ENCODE measurements at regions not wholly inside any gene's neighbourhood (a gene's known extent, or its start where the extent isn't known, plus 50 kb on each side); places are given as distances from the start of the nearest gene placed in this dataset.

DNA sequence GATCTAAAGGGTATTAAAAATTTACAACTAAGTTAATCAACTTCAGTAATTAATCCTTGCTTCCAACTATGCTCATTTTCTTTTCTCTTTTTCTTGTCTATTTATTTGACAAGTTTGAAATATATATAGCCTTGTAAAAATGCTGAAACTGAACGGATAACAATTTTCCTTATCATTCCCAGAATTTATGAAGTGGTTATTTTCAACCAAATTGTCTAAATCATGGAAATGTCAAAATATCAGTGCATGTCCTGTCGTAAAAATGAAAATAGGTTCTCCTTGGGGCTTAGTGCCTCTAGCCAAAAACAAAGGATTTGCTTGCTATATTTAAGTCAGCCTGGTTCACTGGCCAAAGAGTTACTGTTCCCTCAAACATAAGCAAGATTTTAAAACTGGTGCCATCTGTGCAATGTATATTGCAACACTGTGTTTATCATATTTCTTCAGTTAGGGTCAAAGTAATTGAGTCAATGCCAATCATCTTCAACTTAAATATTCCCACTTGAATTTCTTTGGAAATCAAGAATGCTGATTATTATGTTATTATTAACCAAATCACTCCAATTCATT is 798.3 kb downstream of the MAT2B start:
- Histone ChIP-seq H3K4me1 (ENCODE audit: insufficient read depth, low read length, severe bottlenecking) (no peaks in the 10 kb centered on the region), H2AFZ (ENCODE audit: low read length) (no peak overlapping the region), H3K9ac (ENCODE audit: low read length) (no peak overlapping the region), H3K9me2 (ENCODE audit: low read depth, low read length) (no peaks in the 10 kb centered on the region), H3K27me3 (ENCODE audit: insufficient read depth, low read length) (no peaks in the 10 kb centered on the region), H3K9me3 (ENCODE audit: low read length) (no peaks in the 10 kb centered on the region), H3K4me2 (ENCODE audit: low read length) (no peak overlapping the region), H3K79me2 (ENCODE audit: insufficient read depth, low read length) (no peaks in the 10 kb centered on the region), H4K20me1 (ENCODE audit: insufficient read depth, low read length) (no peaks in the 10 kb centered on the region), H3K36me3 (ENCODE audit: insufficient read depth, low read length) (no peaks in the 10 kb centered on the region), H3F3A (ENCODE audit: insufficient read depth, low read length) (no peaks in the 10 kb centered on the region; the same call in 1 of the 2 replicates), H3K4me3 (ENCODE audit: low read depth, low read length, poor library complexity, severe bottlenecking) (no peak overlapping the region), H3K27ac (ENCODE audit: low read depth, low read length, poor library complexity, severe bottlenecking) (no peak overlapping the region)
- TF ChIP-seq EZH2 (IDR thresholded peaks at IDR 0.05; ENCODE audit: borderline replicate concordance, low read length): no peak
- TF ChIP-seq, protein P1, sequence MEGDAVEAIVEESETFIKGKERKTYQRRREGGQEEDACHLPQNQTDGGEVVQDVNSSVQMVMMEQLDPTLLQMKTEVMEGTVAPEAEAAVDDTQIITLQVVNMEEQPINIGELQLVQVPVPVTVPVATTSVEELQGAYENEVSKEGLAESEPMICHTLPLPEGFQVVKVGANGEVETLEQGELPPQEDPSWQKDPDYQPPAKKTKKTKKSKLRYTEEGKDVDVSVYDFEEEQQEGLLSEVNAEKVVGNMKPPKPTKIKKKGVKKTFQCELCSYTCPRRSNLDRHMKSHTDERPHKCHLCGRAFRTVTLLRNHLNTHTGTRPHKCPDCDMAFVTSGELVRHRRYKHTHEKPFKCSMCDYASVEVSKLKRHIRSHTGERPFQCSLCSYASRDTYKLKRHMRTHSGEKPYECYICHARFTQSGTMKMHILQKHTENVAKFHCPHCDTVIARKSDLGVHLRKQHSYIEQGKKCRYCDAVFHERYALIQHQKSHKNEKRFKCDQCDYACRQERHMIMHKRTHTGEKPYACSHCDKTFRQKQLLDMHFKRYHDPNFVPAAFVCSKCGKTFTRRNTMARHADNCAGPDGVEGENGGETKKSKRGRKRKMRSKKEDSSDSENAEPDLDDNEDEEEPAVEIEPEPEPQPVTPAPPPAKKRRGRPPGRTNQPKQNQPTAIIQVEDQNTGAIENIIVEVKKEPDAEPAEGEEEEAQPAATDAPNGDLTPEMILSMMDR (IDR thresholded peaks at IDR 0.05; ENCODE audit: low read length): no peak

DNA sequence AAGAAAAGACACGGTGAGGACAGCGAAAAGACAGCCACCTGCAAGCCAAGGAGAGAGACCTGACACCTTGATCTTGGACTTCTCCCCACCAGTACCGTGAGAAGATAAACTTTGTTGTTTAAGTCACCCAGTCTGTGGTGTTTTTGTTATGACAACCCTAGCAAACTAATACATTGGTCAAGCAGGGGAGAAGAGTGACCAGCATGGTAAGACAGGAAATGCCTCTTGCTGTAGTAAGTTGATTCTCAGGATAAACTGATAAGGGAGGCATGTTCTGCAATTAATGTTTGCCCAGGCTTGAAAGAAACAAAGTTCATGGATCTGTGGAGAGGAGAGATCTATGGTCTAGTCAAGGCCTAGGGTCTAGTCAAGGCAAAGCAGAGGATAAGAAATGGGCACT is 801.2 kb downstream of the MAT2B start:
- Histone ChIP-seq H3K9ac (ENCODE audit: low read length) (no peak overlapping the region), H3K27me3 (ENCODE audit: insufficient read depth, low read length) (no peaks in the 10 kb centered on the region), H3K36me3 (ENCODE audit: insufficient read depth, low read length) (no peaks in the 10 kb centered on the region), H3K27ac (ENCODE audit: low read depth, low read length, poor library complexity, severe bottlenecking) (no peak overlapping the region), H3F3A (ENCODE audit: insufficient read depth, low read length) (no peaks in the 10 kb centered on the region; the same call in 1 of the 2 replicates), H4K20me1 (ENCODE audit: insufficient read depth, low read length) (no peaks in the 10 kb centered on the region), H3K4me2 (ENCODE audit: low read length) (no peak overlapping the region), H3K4me3 (ENCODE audit: low read depth, low read length, poor library complexity, severe bottlenecking) (no peak overlapping the region), H3K9me2 (ENCODE audit: low read depth, low read length) (no peaks in the 10 kb centered on the region), H2AFZ (ENCODE audit: low read length) (no peak overlapping the region), H3K9me3 (ENCODE audit: low read length) (no peaks in the 10 kb centered on the region), H3K79me2 (ENCODE audit: insufficient read depth, low read length) (no peaks in the 10 kb centered on the region), H3K4me1 (ENCODE audit: insufficient read depth, low read length, severe bottlenecking) (no peaks in the 10 kb centered on the region)
- TF ChIP-seq, protein P1 (IDR thresholded peaks at IDR 0.05; ENCODE audit: low read length): no peak
- no peak for TF ChIP-seq EZH2 (IDR thresholded peaks at IDR 0.05; ENCODE audit: borderline replicate concordance, low read length)

DNA sequence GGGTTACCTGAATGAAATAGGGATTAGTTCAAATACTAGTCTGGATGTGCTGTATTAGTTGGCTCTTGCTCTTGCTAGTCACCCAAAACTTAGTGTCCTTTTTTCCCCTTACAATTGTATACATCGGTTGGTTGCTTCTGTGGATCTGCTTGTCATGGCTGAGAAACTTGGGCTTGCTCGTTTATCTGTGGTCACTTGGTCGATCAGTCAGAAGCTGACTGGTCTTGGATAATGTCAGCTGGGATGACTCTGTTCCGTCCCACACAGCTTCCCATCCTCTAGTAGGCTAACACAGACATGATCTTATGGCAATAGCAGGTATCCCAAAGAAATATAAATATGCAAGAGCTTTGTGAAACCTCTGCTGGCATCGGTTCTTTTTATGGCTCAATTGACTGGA is 807.4 kb downstream of the MAT2B start:
- Histone ChIP-seq H4K20me1 (ENCODE audit: insufficient read depth, low read length) (no peaks in the 10 kb centered on the region), H3K9me3 (ENCODE audit: low read length) (no peaks in the 10 kb centered on the region), H3K4me1 (ENCODE audit: insufficient read depth, low read length, severe bottlenecking) (no peaks in the 10 kb centered on the region), H3F3A (ENCODE audit: insufficient read depth, low read length) (no peaks in the 10 kb centered on the region; the same call in 1 of the 2 replicates), H3K36me3 (ENCODE audit: insufficient read depth, low read length) (no peaks in the 10 kb centered on the region), H3K4me3 (ENCODE audit: low read depth, low read length, poor library complexity, severe bottlenecking) (no peak overlapping the region), H3K4me2 (ENCODE audit: low read length) (no peak overlapping the region), H2AFZ (ENCODE audit: low read length) (no peak overlapping the region), H3K27ac (ENCODE audit: low read depth, low read length, poor library complexity, severe bottlenecking) (no peak overlapping the region), H3K79me2 (ENCODE audit: insufficient read depth, low read length) (no peaks in the 10 kb centered on the region), H3K9ac (ENCODE audit: low read length) (no peak overlapping the region), H3K9me2 (ENCODE audit: low read depth, low read length) (no peaks in the 10 kb centered on the region), H3K27me3 (ENCODE audit: insufficient read depth, low read length) (no peaks in the 10 kb centered on the region)
- TF ChIP-seq, protein P1 (IDR thresholded peaks at IDR 0.05; ENCODE audit: low read length): no peak
- no peak for TF ChIP-seq EZH2 (IDR thresholded peaks at IDR 0.05; ENCODE audit: borderline replicate concordance, low read length)
